NT2/D1 (cell line): ENCODE measurements at regions not wholly inside any gene's neighbourhood (a gene's known extent, or its start where the extent isn't known, plus 50 kb on each side); places are given as distances from the start of the nearest gene placed in this dataset.

ENCODE experiments used
- DNase-seq: peaks from one replicate; pipeline ENCODE4 v3.0.0-alpha.2; 2011; ENCODE audit warnings: low read depth, low spot score
- H3K27me3 ChIP-seq: 2 replicates; pipeline ENCODE4 v1.6.0; 2011; ENCODE audit warnings: mild to moderate bottlenecking; ENCODE audit not compliant: insufficient read length, insufficient read depth
- H3K36me3 ChIP-seq: 2 replicates; pipeline ENCODE4 v1.6.1; 2011; ENCODE audit warnings: mild to moderate bottlenecking, low read length, mixed read lengths; ENCODE audit not compliant: insufficient read depth, insufficient read length
- H3K4me1 ChIP-seq: 2 replicates; pipeline ENCODE4 v1.5.1; 2011; ENCODE audit not compliant: insufficient read depth, insufficient read length
- H3K4me3 ChIP-seq: 2 replicates; pipeline ENCODE4 v1.5.1; 2011; ENCODE audit warnings: low read depth; ENCODE audit not compliant: insufficient read length
- H3K9ac ChIP-seq: 2 replicates; pipeline ENCODE4 v1.6.0; 2011; ENCODE audit warnings: low read depth; ENCODE audit not compliant: insufficient read length
- H3K9me3 ChIP-seq: 2 replicates; pipeline ENCODE4 v1.5.1; 2011; ENCODE audit warnings: mild to moderate bottlenecking, low read length; ENCODE audit not compliant: insufficient read depth
- SUZ12 ChIP-seq: IDR thresholded peaks from 2 replicates; pipeline ENCODE4 v1.6.1; 2011; ENCODE audit not compliant: insufficient read length, insufficient read depth; ENCODE audit errors: extremely low read depth
- YY1 ChIP-seq: IDR thresholded peaks from 2 replicates; pipeline ENCODE4 v1.6.1; 2011; ENCODE audit not compliant: insufficient read length, insufficient read depth
- ZNF274 ChIP-seq: IDR thresholded peaks from 2 replicates; pipeline ENCODE4 v1.6.1; 2011; ENCODE audit warnings: mild to moderate bottlenecking, low read depth, low read length

DNA sequence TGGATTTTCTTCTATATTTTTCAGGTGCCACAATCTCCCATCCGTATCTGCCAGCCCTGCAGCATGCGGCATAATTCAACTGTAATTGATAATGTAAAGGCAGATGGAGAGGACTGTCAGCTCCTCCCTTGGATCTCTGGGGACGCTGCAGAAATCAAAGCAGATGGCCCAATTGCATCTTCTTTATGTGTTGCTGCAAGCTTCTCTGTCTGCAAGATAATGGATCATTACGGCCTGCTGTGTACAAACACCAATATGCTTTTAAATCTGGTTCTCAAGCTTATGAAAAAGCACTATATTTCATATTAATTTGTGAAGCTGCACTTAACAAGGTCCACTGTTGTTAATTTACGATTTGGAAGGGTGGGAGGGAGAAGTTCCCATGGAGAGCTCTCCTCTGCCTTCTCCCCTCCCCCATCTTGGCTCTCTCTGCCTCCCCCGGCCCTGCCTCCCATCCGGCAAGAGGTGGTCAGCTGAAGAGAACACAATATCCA, 607.5 kb downstream of the TOX3 start:
- Histone ChIP-seq H3K27me3 (no peaks in the 10 kb centered on the region), H3K4me1 (no peaks in the 10 kb centered on the region), H3K4me3 (no peak overlapping the region), H3K9ac (no peak overlapping the region), H3K36me3 (no peaks in the 10 kb centered on the region), H3K9me3 (no peaks in the 10 kb centered on the region)
- TF ChIP-seq YY1 (no peak), ZNF274 (no peak), SUZ12 (no peak)
- DNase-seq = no peak

GRCh38 chr16:51938861-51939260, 608.1 kb downstream of the TOX3 start:
- H3K36me3 ChIP-seq = no peaks in the 10 kb centered on the region
- no peaks in the 10 kb centered on the region for H3K27me3 ChIP-seq
- no peaks in the 10 kb centered on the region for H3K9me3 ChIP-seq
- H3K4me3 ChIP-seq = no peak overlapping the region
- H3K9ac ChIP-seq = no peak overlapping the region
- no peak for DNase-seq
- no peaks in the 10 kb centered on the region for H3K4me1 ChIP-seq
- TF ChIP-seq SUZ12 (no peak), YY1 (no peak), ZNF274 (no peak)

DNA sequence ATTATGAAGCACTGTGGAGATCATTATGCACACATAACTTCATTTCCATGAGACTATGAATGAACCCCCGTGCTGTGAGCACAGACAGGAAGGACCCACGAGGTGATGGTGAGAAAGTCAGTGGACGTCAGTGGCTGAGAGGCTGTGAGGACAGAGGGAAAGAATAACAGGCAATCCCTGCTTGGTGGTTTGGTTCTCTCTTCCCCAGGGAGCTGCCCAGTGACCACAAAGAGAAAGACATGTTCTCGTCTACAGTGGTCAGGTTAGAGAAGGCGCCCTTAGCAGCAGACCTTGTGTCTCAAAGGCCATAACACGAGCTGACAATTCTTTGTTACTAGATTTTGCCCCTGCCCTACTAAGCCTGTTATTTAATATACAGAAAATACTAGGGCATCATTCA, 609.2 kb downstream of the TOX3 start:
- H3K4me3 ChIP-seq = no peak overlapping the region
- no peak for TF ChIP-seq ZNF274
- TF ChIP-seq SUZ12 = no peak
- no peak for TF ChIP-seq YY1
- DNase-seq = no peak

DNA sequence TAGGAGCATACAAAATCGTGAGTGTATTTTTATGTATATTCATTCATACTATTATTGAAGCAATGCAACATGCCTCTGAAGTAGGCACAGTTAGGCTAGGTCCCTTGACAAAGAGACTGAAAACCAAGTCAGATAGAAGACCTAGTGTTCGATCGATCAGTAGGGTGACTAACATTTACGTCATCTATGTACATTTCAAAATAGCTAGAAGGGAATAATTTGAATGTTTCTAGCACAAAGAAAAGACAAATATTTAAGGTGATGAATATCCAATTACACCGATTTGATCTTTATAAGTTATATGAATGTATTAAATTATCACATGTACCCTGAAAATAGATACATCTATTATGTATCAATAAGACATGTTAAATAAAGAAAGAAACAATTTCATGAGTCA, 610.1 kb downstream of the TOX3 start:
- TF ChIP-seq SUZ12 (no peak), ZNF274 (no peak), YY1 (no peak)
- no peak overlapping the region for H3K9ac ChIP-seq

More for the DNA sequence above, 609.2 kb downstream of the TOX3 start:
- Histone ChIP-seq H3K9me3 (no peaks in the 10 kb centered on the region), H3K9ac (no peak overlapping the region), H3K4me1 (no peaks in the 10 kb centered on the region), H3K27me3 (no peaks in the 10 kb centered on the region), H3K36me3 (no peaks in the 10 kb centered on the region)

DNA sequence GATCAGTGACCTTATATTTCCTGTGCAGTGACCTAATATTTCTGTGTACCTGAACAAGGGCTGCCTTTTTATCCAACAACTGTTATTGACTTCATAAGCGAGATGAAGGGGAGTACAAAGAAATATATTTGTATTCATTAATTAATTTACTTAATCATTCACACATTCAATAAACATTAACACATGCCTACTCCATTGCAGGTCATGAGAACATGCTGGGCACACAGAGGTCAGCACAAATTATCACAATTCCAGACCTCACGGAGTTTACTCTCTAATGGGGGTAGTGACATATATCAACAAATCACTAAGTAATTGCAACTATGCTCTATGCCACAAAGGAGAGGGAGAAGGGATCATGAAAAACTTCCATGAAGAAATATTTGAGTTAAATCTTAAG, 614.6 kb downstream of the TOX3 start:
- DNase-seq = no peak
- no peaks in the 10 kb centered on the region for H3K27me3 ChIP-seq
- H3K9ac ChIP-seq = no peak overlapping the region
- no peaks in the 10 kb centered on the region for H3K4me1 ChIP-seq
- no peak overlapping the region for H3K4me3 ChIP-seq
- no peaks in the 10 kb centered on the region for H3K9me3 ChIP-seq
- no peaks in the 10 kb centered on the region for H3K36me3 ChIP-seq
- TF ChIP-seq ZNF274 (no peak), YY1 (no peak), SUZ12 (no peak)

More for the DNA sequence above, 610.1 kb downstream of the TOX3 start:
- Histone ChIP-seq H3K4me3 (no peak overlapping the region), H3K36me3 (no peaks in the 10 kb centered on the region), H3K9me3 (no peaks in the 10 kb centered on the region), H3K4me1 (no peaks in the 10 kb centered on the region), H3K27me3 (no peaks in the 10 kb centered on the region)
- no peak for DNase-seq

GRCh38 chr16:51931653-51932052, 615.3 kb downstream of the TOX3 start:
- Histone ChIP-seq H3K4me3 (no peak overlapping the region), H3K4me1 (no peaks in the 10 kb centered on the region), H3K27me3 (no peaks in the 10 kb centered on the region), H3K36me3 (no peaks in the 10 kb centered on the region), H3K9me3 (no peaks in the 10 kb centered on the region), H3K9ac (no peak overlapping the region)
- TF ChIP-seq SUZ12 (no peak), ZNF274 (no peak), YY1 (no peak)
- no peak for DNase-seq

DNA sequence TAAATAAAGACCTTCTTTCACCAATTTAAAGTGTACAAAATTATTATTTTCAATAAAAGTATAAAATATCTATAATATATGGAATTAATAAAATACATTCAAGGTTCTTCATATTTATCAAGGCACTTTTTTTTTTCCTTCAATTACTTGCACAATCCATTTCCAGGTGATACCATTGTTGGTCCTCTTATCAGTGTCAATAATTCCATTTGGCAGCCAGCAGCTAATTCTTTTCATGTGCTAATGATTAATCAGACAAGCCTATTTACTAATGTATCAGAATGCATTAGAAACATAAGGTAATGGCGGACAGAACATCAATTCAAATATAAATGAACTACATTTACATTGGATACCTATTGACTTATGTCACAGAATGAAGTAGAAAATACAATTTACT, 622.2 kb downstream of the TOX3 start:
- TF ChIP-seq YY1 (no peak), SUZ12 (no peak)
- Histone ChIP-seq H3K4me3 (no peak overlapping the region), H3K9ac (no peak overlapping the region), H3K36me3 (no peaks in the 10 kb centered on the region), H3K27me3 (no peaks in the 10 kb centered on the region), H3K9me3 (no peaks in the 10 kb centered on the region), H3K4me1 (no peaks in the 10 kb centered on the region)
- no peak for DNase-seq
